ENCODE measurements at regions not wholly inside any gene's neighbourhood (a gene's known extent, or its start where the extent isn't known, plus 50 kb on each side); places are given as distances from the start of the nearest gene placed in this dataset.

- no peak for TF ChIP-seq CTCF (IDR thresholded peaks at IDR 0.05; ENCODE audit: low read depth, low read length, poor library complexity, severe bottlenecking)
- no peak for TF ChIP-seq EZH2phosphoT487 (IDR thresholded peaks at IDR 0.05; ENCODE audit: borderline replicate concordance, low read length)
These were observed 324.4 kb downstream of the MATN1 start for GRCh38 chr1:30399026-30399425.

GRCh38 chr1:30397576-30397975, 325.8 kb downstream of the MATN1 start:
- H3K36me3 ChIP-seq (ENCODE audit: control insufficient read depth, low read length) = no peaks in the 10 kb centered on the region
- H3K27me3 ChIP-seq (ENCODE audit: control insufficient read depth, low read length) = 0 out of 2 replicates have a peak, but pooled peaks cover 2% of the 10 kb centered on the region
- no peaks in the 10 kb centered on the region for H3K4me1 ChIP-seq (ENCODE audit: control insufficient read depth, low read length)
- H4K20me1 ChIP-seq (ENCODE audit: control insufficient read depth, insufficient read depth, low read depth, low read length) = no peaks in the 10 kb centered on the region
- TF ChIP-seq CTCF (IDR thresholded peaks at IDR 0.05; ENCODE audit: low read depth, low read length, poor library complexity, severe bottlenecking) (no peak), EZH2phosphoT487 (IDR thresholded peaks at IDR 0.05; ENCODE audit: borderline replicate concordance, low read length) (no peak)
- H3K4me3 ChIP-seq (ENCODE audit: low read length) = no peak overlapping the region
- no peaks in the 10 kb centered on the region for H3K79me2 ChIP-seq (ENCODE audit: control insufficient read depth, low read length)
- H3K27ac ChIP-seq (ENCODE audit: low read depth, low read length) = no peak overlapping the region
- H3K9me2 ChIP-seq (replicated peaks; ENCODE audit: control insufficient read depth, low read length) = no peaks in the 10 kb centered on the region
- no peak overlapping the region for H3K4me2 ChIP-seq (ENCODE audit: low read length)
- H3K9me3 ChIP-seq (ENCODE audit: control insufficient read depth, insufficient read depth, low read length) = no peaks in the 10 kb centered on the region
- no peaks in the 10 kb centered on the region for H3F3A ChIP-seq (ENCODE audit: control insufficient read depth, insufficient read depth)

More at GRCh38 chr1:30399026-30399425, 324.4 kb downstream of the MATN1 start:
- H3K9me2 ChIP-seq (replicated peaks; ENCODE audit: control insufficient read depth, low read length) = no peaks in the 10 kb centered on the region
- H4K20me1 ChIP-seq (ENCODE audit: control insufficient read depth, insufficient read depth, low read depth, low read length) = no peaks in the 10 kb centered on the region
- H3K4me2 ChIP-seq (ENCODE audit: low read length) = no peak overlapping the region
- no peaks in the 10 kb centered on the region for H3K4me1 ChIP-seq (ENCODE audit: control insufficient read depth, low read length)
- H3K27me3 ChIP-seq (ENCODE audit: control insufficient read depth, low read length) = no peaks in the 10 kb centered on the region
- H3K9me3 ChIP-seq (ENCODE audit: control insufficient read depth, insufficient read depth, low read length) = no peaks in the 10 kb centered on the region
- no peak overlapping the region for H3K27ac ChIP-seq (ENCODE audit: low read depth, low read length)
- no peaks in the 10 kb centered on the region for H3K36me3 ChIP-seq (ENCODE audit: control insufficient read depth, low read length)
- no peak overlapping the region for H3K4me3 ChIP-seq (ENCODE audit: low read length)
- no peaks in the 10 kb centered on the region for H3F3A ChIP-seq (ENCODE audit: control insufficient read depth, insufficient read depth)
- no peaks in the 10 kb centered on the region for H3K79me2 ChIP-seq (ENCODE audit: control insufficient read depth, low read length)

- TF ChIP-seq CTCF (IDR thresholded peaks at IDR 0.05; ENCODE audit: low read depth, low read length, poor library complexity, severe bottlenecking) (no peak), EZH2phosphoT487 (IDR thresholded peaks at IDR 0.05; ENCODE audit: borderline replicate concordance, low read length) (no peak)
- no peaks in the 10 kb centered on the region for H4K20me1 ChIP-seq (ENCODE audit: control insufficient read depth, insufficient read depth, low read depth, low read length)
- no peak overlapping the region for H3K27ac ChIP-seq (ENCODE audit: low read depth, low read length)
- H3K9me3 ChIP-seq (ENCODE audit: control insufficient read depth, insufficient read depth, low read length) = no peaks in the 10 kb centered on the region
- H3K9me2 ChIP-seq (replicated peaks; ENCODE audit: control insufficient read depth, low read length) = no peaks in the 10 kb centered on the region
- H3K79me2 ChIP-seq (ENCODE audit: control insufficient read depth, low read length) = no peaks in the 10 kb centered on the region
- no peak overlapping the region for H3K4me3 ChIP-seq (ENCODE audit: low read length)
- H3K27me3 ChIP-seq (ENCODE audit: control insufficient read depth, low read length) = 0 out of 2 replicates have a peak, but pooled peaks cover 7% of the 10 kb centered on the region
- H3K4me2 ChIP-seq (ENCODE audit: low read length) = no peak overlapping the region
- no peaks in the 10 kb centered on the region for H3K36me3 ChIP-seq (ENCODE audit: control insufficient read depth, low read length)
- H3F3A ChIP-seq (ENCODE audit: control insufficient read depth, insufficient read depth) = no peaks in the 10 kb centered on the region
- H3K4me1 ChIP-seq (ENCODE audit: control insufficient read depth, low read length) = no peaks in the 10 kb centered on the region
These were observed 327.8 kb downstream of the MATN1 start for GRCh38 chr1:30395631-30396030.
